IMR-90 (cell line): ENCODE measurements at regions not wholly inside any gene's neighbourhood (a gene's known extent, or its start where the extent isn't known, plus 50 kb on each side); places are given as distances from the start of the nearest gene placed in this dataset.

ENCODE experiments used
- ATAC-seq: fragments of 200-7000 bp; cut with Tn5 transposase; 2 replicates; pipeline ENCODE4 v1.9.1; 2020; ENCODE audit warnings: low read depth, mild to moderate bottlenecking, moderate library complexity
- BruUV-seq: library from RNA; stranded (reverse); fragments of 400-500 nt; replicated peaks from 2 replicates; lab custom pipeline; 2021; lab: Mats Ljungman, UMichigan
- CTCF ChIA-PET: fragments of 300-600 bp; formaldehyde crosslinking; extraction: SDS; loops from one replicate; lab custom pipeline; 2021; ENCODE audit warnings: antibody characterized with exemption; lab: Yijun Ruan, JAX
- POLR2A ChIA-PET: fragments of 300-600 bp; sonication (Branson Sonifier 250); formaldehyde crosslinking; loops from one replicate; lab custom pipeline; 2022; ENCODE audit warnings: antibody characterized with exemption; ENCODE audit not compliant: unreplicated experiment; lab: Charles Lee
- DNase-seq: peaks from one replicate; pipeline ENCODE4 v3.0.0; 2013
- H2AFZ ChIP-seq: replicated peaks from 2 replicates; pipeline ENCODE3; 2013; ENCODE audit warnings: low read length, mild to moderate bottlenecking; ENCODE audit not compliant: poor library complexity
- H2AK5ac ChIP-seq: 2 replicates; pipeline ENCODE4 v1.6.1; 2013; ENCODE audit warnings: low read depth, low read length, inconsistent platforms
- H2AK9ac ChIP-seq: replicated peaks from 2 replicates; pipeline ENCODE3; 2013; ENCODE audit warnings: mild to moderate bottlenecking, low read depth, low read length, moderate library complexity; ENCODE audit not compliant: poor library complexity
- H2BK120ac ChIP-seq: 2 replicates; pipeline ENCODE4 v1.6.1; 2013; ENCODE audit warnings: low read depth, low read length, inconsistent platforms
- H2BK15ac ChIP-seq: 3 replicates; pipeline ENCODE4 v1.6.1; 2013; ENCODE audit warnings: low read depth, low read length, inconsistent platforms
- H2BK20ac ChIP-seq: 2 replicates; pipeline ENCODE4 v1.6.1; 2013; ENCODE audit warnings: low read depth, mild to moderate bottlenecking, inconsistent platforms, low read length, moderate library complexity
- H2BK5ac ChIP-seq: 2 replicates; pipeline ENCODE4 v1.6.1; 2013; ENCODE audit warnings: mild to moderate bottlenecking, low read depth, low read length, inconsistent platforms; ENCODE audit not compliant: poor library complexity, severe bottlenecking
- H3K14ac ChIP-seq: replicated peaks from 2 replicates; pipeline ENCODE4 v1.6.1; 2013; ENCODE audit warnings: low read depth, low read length, inconsistent platforms
- H3K18ac ChIP-seq: 2 replicates; pipeline ENCODE4 v1.6.1; 2013; ENCODE audit warnings: low read depth, low read length, control low read depth
- H3K23ac ChIP-seq: 2 replicates; pipeline ENCODE4 v1.6.1; 2013; ENCODE audit warnings: low read depth, low read length, inconsistent platforms
- H3K27ac ChIP-seq: 2 replicates; pipeline ENCODE4 v1.5.1; 2013; ENCODE audit warnings: mild to moderate bottlenecking, control low read depth, low read length; ENCODE audit not compliant: insufficient read depth
- H3K27me3 ChIP-seq: 2 replicates; pipeline ENCODE4 v1.6.1; 2013; ENCODE audit warnings: low read length; ENCODE audit not compliant: control insufficient read depth, insufficient read depth
- H3K36me3 ChIP-seq: 2 replicates; pipeline ENCODE4 v1.6.1; 2013; ENCODE audit warnings: low read length, mixed read lengths; ENCODE audit not compliant: control insufficient read depth, insufficient read depth
- H3K4ac ChIP-seq: 2 replicates; pipeline ENCODE4 v1.6.1; 2013; ENCODE audit warnings: low read depth, low read length, inconsistent platforms
- H3K4me1 ChIP-seq: 2 replicates; pipeline ENCODE4 v1.6.1; 2013; ENCODE audit warnings: low read length, mixed read lengths; ENCODE audit not compliant: control insufficient read depth, insufficient read depth
- H3K4me2 ChIP-seq: 2 replicates; pipeline ENCODE4 v1.6.1; 2013; ENCODE audit warnings: low read depth, mild to moderate bottlenecking, control low read depth, low read length, moderate library complexity
- H3K4me3 ChIP-seq: 2 replicates; pipeline ENCODE4 v1.5.1; 2013; ENCODE audit warnings: low read depth, mild to moderate bottlenecking, control low read depth, low read length, moderate library complexity; ENCODE audit not compliant: insufficient read depth
- H3K56ac ChIP-seq: 2 replicates; pipeline ENCODE4 v1.6.1; 2013; ENCODE audit warnings: low read length, inconsistent platforms; ENCODE audit not compliant: insufficient read depth; ENCODE audit errors: extremely low read depth
- H3K79me1 ChIP-seq, 2 experiments: 2 replicates each; pipeline ENCODE4 v1.6.1; 2013; ENCODE audit warnings: low read length in 2 of 2, inconsistent platforms in 1 of 2, low read depth in 1 of 2
- H3K9ac ChIP-seq: 2 replicates; pipeline ENCODE4 v1.6.1; 2013; ENCODE audit warnings: low read depth, low read length, control low read depth
- H3K9me1 ChIP-seq: 2 replicates; pipeline ENCODE4 v1.6.1; 2013; ENCODE audit warnings: low read length, inconsistent platforms; ENCODE audit not compliant: insufficient read depth
- H3K9me3 ChIP-seq: 2 replicates; pipeline ENCODE4 v1.6.1; 2013; ENCODE audit warnings: low read length; ENCODE audit not compliant: control insufficient read depth, insufficient read depth
- H4K20me1 ChIP-seq: 2 replicates; pipeline ENCODE4 v1.6.1; 2013; ENCODE audit warnings: low read length, inconsistent platforms; ENCODE audit not compliant: insufficient read depth
- H4K5ac ChIP-seq: 2 replicates; pipeline ENCODE4 v1.6.1; 2013; ENCODE audit warnings: mild to moderate bottlenecking, low read depth, low read length, control low read depth
- H4K8ac ChIP-seq, 2 experiments: 2 replicates each; pipeline ENCODE4 v1.6.1; 2013; ENCODE audit warnings: low read depth in 2 of 2, low read length in 2 of 2, control low read depth in 1 of 2, inconsistent platforms in 1 of 2
- H4K91ac ChIP-seq: 2 replicates; pipeline ENCODE4 v1.6.1; 2013; ENCODE audit warnings: low read depth, low read length, inconsistent platforms; ENCODE audit not compliant: insufficient read depth
- CEBPB ChIP-seq: IDR thresholded peaks from 2 replicates; pipeline ENCODE4 v1.6.1; 2012; ENCODE audit warnings: low read depth, low read length, improper control_type of control experiment
- CHD1 ChIP-seq: IDR thresholded peaks from 2 replicates; pipeline ENCODE4 v1.6.1; 2012; ENCODE audit warnings: low read depth, low read length, improper control_type of control experiment
- FOS ChIP-seq: fragments of 150-350 bp; IDR thresholded peaks from 2 replicates; pipeline ENCODE4 v1.6.1; 2016; ENCODE audit warnings: low read depth, low read length
- MAFK ChIP-seq: IDR thresholded peaks from 2 replicates; pipeline ENCODE4 v1.6.1; 2012; ENCODE audit warnings: low read depth, low read length, improper control_type of control experiment
- MAZ ChIP-seq: IDR thresholded peaks from 2 replicates; pipeline ENCODE4 v1.6.1; 2012; ENCODE audit warnings: low read depth, mild to moderate bottlenecking, low read length, improper control_type of control experiment, moderate library complexity, borderline replicate concordance
- MXI1 ChIP-seq: IDR thresholded peaks from 2 replicates; pipeline ENCODE4 v1.6.1; 2012; ENCODE audit warnings: low read depth, mild to moderate bottlenecking, low read length, moderate library complexity, borderline replicate concordance
- NFE2L2 ChIP-seq: fragments of 150-350 bp; IDR thresholded peaks from 2 replicates; pipeline ENCODE4 v1.6.1; 2016; ENCODE audit warnings: low read depth, mild to moderate bottlenecking, low read length
- POLR2A ChIP-seq: IDR thresholded peaks from 2 replicates; pipeline ENCODE4 v1.6.1; 2012; ENCODE audit warnings: mild to moderate bottlenecking, low read depth, low read length
- RAD21 ChIP-seq: IDR thresholded peaks from 2 replicates; pipeline ENCODE4 v1.6.1; 2012; ENCODE audit warnings: low read length, improper control_type of control experiment
- RCOR1 ChIP-seq: IDR thresholded peaks from 2 replicates; pipeline ENCODE4 v1.6.1; 2012; ENCODE audit warnings: mild to moderate bottlenecking, low read length, improper control_type of control experiment; ENCODE audit not compliant: insufficient replicate concordance
- SMC3 ChIP-seq: fragments of 150-350 bp; IDR thresholded peaks from 2 replicates; pipeline ENCODE4 v1.6.1; 2016; ENCODE audit warnings: low read depth, mild to moderate bottlenecking, antibody characterized with exemption, low read length, moderate library complexity
- USF2 ChIP-seq: fragments of 150-350 bp; IDR thresholded peaks from 2 replicates; pipeline ENCODE4 v1.6.1; 2017; ENCODE audit warnings: mild to moderate bottlenecking, antibody characterized with exemption, low read length, low read depth
- WGBS, 2 experiments: methylation state at CpG; one replicate each; pipeline versions ENCODE4 v1.1.5 to v1.1.7; 2013; ENCODE audit warnings: missing lambda C conversion rate in 2 of 2; ENCODE audit not compliant: insufficient read length in 1 of 2; ENCODE audit errors: extremely low coverage in 2 of 2; 5-methylcytosine and 5-hydroxymethylcytosine counted together
- dilution Hi-C: fragments of 300-500 bp; cut with HindIII; formaldehyde crosslinking; loops from one replicate; pipeline ENCODE4 v1.14.3; 2018; ENCODE audit warnings: low sequenced_read_pairs; ENCODE audit not compliant: unreplicated experiment
- in situ Hi-C: fragments of 300-500 bp; cut with MboI; formaldehyde crosslinking; loops from 3 replicates; pipeline ENCODE4 v1.14.3; 2019; ENCODE audit warnings: low sequenced_read_pairs, inconsistent platforms, mixed read lengths
- intact Hi-C: fragments of 100-400 bp; cut with micrococcal nuclease; formaldehyde crosslinking; loops from 2 replicates; pipeline ENCODE4 v1.10.0; 2022

GRCh38 chr3:5488771-5489170, 301.3 kb downstream of the EDEM1 start:
- Histone ChIP-seq H4K8ac (no peak overlapping the region), H4K91ac (no peak overlapping the region), H3K4ac (no peak overlapping the region), H2AFZ (no peak overlapping the region), H3K9ac (no peak overlapping the region), H3K56ac (no peak overlapping the region), H2BK20ac (no peak overlapping the region), H4K20me1 (no peaks in the 10 kb centered on the region), H3K23ac (no peak overlapping the region), H3K27me3 (no peaks in the 10 kb centered on the region), H2AK5ac (no peak overlapping the region), H3K9me1 (no peaks in the 10 kb centered on the region), H2BK15ac (no peak overlapping the region), H3K14ac (no peak overlapping the region), H3K4me3 (no peak overlapping the region), H2BK120ac (no peak overlapping the region), H3K9me3 (peaks cover 8% of the 10 kb centered on the region), H3K4me1 (no peaks in the 10 kb centered on the region), H3K4me2 (no peak overlapping the region), H3K27ac (no peak overlapping the region), H2BK5ac (no peak overlapping the region), H3K36me3 (no peaks in the 10 kb centered on the region), H4K5ac (no peak overlapping the region), H2AK9ac (no peak overlapping the region), H3K79me1 (no peaks in the 10 kb centered on the region), H3K18ac (no peak overlapping the region)
- BruUV-seq: no TSS peak
- in situ Hi-C loops (no loop called here), intact Hi-C loops (no loop called here), dilution Hi-C loops (no loop called here)
- no peak for TF ChIP-seq RAD21
- no peak for TF ChIP-seq FOS
- TF ChIP-seq POLR2A: no peak
- TF ChIP-seq RCOR1: no peak
- no peak for TF ChIP-seq CHD1
- TF ChIP-seq USF2: no peak
- TF ChIP-seq NFE2L2: no peak
- TF ChIP-seq CEBPB: no peak
- TF ChIP-seq MAFK: no peak
- no peak for TF ChIP-seq SMC3
- TF ChIP-seq MXI1: no peak
- TF ChIP-seq MAZ: no peak
- no peak for DNase-seq
- WGBS, 2 experiments: no CpG with 5 or more reads among the region's 7 CpGs
- ATAC-seq: no peak
- ChIA-PET CTCF (no interaction called here), POLR2A (no interaction called here)
